Right atrium auricular region (tissue), 2 donors: ENCODE measurements at regions not wholly inside any gene's neighbourhood (a gene's known extent, or its start where the extent isn't known, plus 50 kb on each side); places are given as distances from the start of the nearest gene placed in this dataset.

Experiments
- DNase-seq: peaks from one replicate; pipeline ENCODE4 v3.0.0-alpha.2; 2019; ENCODE audit warnings: low spot score
- H3K27ac ChIP-seq, 2 donors: fragments of 200-600 bp; sonication (generic); 1 replicate in 1 of 2; 2 replicates in 1 of 2; pipeline ENCODE4 v1.5.1; 2016 to 2019
- H3K27me3 ChIP-seq, 2 donors: fragments of 200-600 bp; sonication (generic); one replicate each; pipeline versions ENCODE4 v1.5.1 to v1.6.0; 2017 to 2019
- H3K36me3 ChIP-seq: fragments of 200-600 bp; sonication (generic); one replicate; pipeline ENCODE4 v1.5.1; 2016
- H3K4me1 ChIP-seq, 2 donors: fragments of 200-600 bp; sonication (generic); one replicate each; pipeline versions ENCODE4 v1.5.1 to v1.6.0; 2017 to 2019
- H3K4me3 ChIP-seq, 2 donors: fragments of 200-600 bp; sonication (generic); 1 replicate in 1 of 2; 2 replicates in 1 of 2; pipeline ENCODE4 v1.5.1; 2017 to 2019; ENCODE audit warnings: mild to moderate bottlenecking in 1 of 2, moderate library complexity in 1 of 2
- H3K9me3 ChIP-seq, 2 donors: fragments of 200-600 bp; sonication (generic); one replicate each; pipeline ENCODE4 v1.5.1; 2019
- CTCF ChIP-seq, 2 donors: fragments of 200-600 bp; sonication (generic); IDR thresholded peaks; one replicate each; pipeline ENCODE4 v1.5.1; 2019; ENCODE audit warnings: antibody characterized with exemption in 2 of 2

GRCh38 chrX:10932842-10933440, 178.2 kb upstream of the HCCS start:
- Histone ChIP-seq H3K4me1 (no peaks in the 10 kb centered on the region), H3K36me3 (no peaks in the 10 kb centered on the region), H3K9me3 (no peaks in the 10 kb centered on the region), H3K27ac (no peak overlapping the region), H3K4me3 (no peak overlapping the region), H3K27me3 (no peaks in the 10 kb centered on the region)
- DNase-seq: no peak
- TF ChIP-seq CTCF (IDR thresholded peaks at IDR 0.05): no peak

- TF ChIP-seq CTCF (IDR thresholded peaks at IDR 0.05): no peak
- Histone ChIP-seq H3K4me1 (no peaks in the 10 kb centered on the region), H3K36me3 (no peaks in the 10 kb centered on the region), H3K9me3 (no peaks in the 10 kb centered on the region), H3K4me3 (no peak overlapping the region), H3K27me3 (no peaks in the 10 kb centered on the region), H3K27ac (no peak overlapping the region)
- DNase-seq: no peak
These were observed 175.6 kb upstream of the HCCS start for GRCh38 chrX:10935501-10935900.

GRCh38 chrX:10936976-10937375, 174.2 kb upstream of the HCCS start:
- Histone ChIP-seq H3K4me1 (no peaks in the 10 kb centered on the region), H3K36me3 (no peaks in the 10 kb centered on the region)
- DNase-seq: no peak

GRCh38 chrX:10938365-10938923, 172.7 kb upstream of the HCCS start:
- Histone ChIP-seq H3K4me3 (no peak overlapping the region), H3K27me3 (no peaks in the 10 kb centered on the region), H3K36me3 (no peaks in the 10 kb centered on the region), H3K27ac (no peak overlapping the region), H3K4me1 (no peaks in the 10 kb centered on the region), H3K9me3 (no peaks in the 10 kb centered on the region)
- DNase-seq: no peak
- TF ChIP-seq CTCF (IDR thresholded peaks at IDR 0.05): no peak

More at GRCh38 chrX:10936976-10937375, 174.2 kb upstream of the HCCS start:
- TF ChIP-seq CTCF (IDR thresholded peaks at IDR 0.05): no peak
- Histone ChIP-seq H3K27me3 (no peaks in the 10 kb centered on the region), H3K9me3 (no peaks in the 10 kb centered on the region), H3K4me3 (no peak overlapping the region), H3K27ac (no peak overlapping the region)

- no peak for TF ChIP-seq CTCF (IDR thresholded peaks at IDR 0.05)
- no peak for DNase-seq
- Histone ChIP-seq H3K36me3 (no peaks in the 10 kb centered on the region), H3K27ac (no peak overlapping the region), H3K4me3 (no peak overlapping the region), H3K27me3 (no peaks in the 10 kb centered on the region), H3K9me3 (no peaks in the 10 kb centered on the region), H3K4me1 (no peaks in the 10 kb centered on the region)
These were observed 171.7 kb upstream of the HCCS start for GRCh38 chrX:10939424-10939823.
